PC-3 (cell line): ENCODE measurements at regions not wholly inside any gene's neighbourhood (a gene's known extent, or its start where the extent isn't known, plus 50 kb on each side); places are given as distances from the start of the nearest gene placed in this dataset.

ENCODE experiments used
- ATAC-seq: fragments of 200-7000 bp; cut with Tn5 transposase; 2 replicates; pipeline ENCODE4 v1.9.1; 2020; ENCODE audit warnings: mild to moderate bottlenecking, moderate library complexity
- BruUV-seq: library from RNA; stranded (reverse); fragments of 400-500 nt; replicated peaks from 2 replicates; lab custom pipeline; 2021; lab: Mats Ljungman, UMichigan
- CTCF ChIA-PET: fragments of 300-600 bp; sonication (Branson Sonifier 250); formaldehyde crosslinking; loops from one replicate; lab custom pipeline; 2022; ENCODE audit warnings: antibody characterized with exemption; lab: Charles Lee
- POLR2A ChIA-PET: fragments of 300-600 bp; sonication (Branson Sonifier 250); formaldehyde crosslinking; loops from one replicate; lab custom pipeline; 2022; ENCODE audit warnings: antibody characterized with exemption; ENCODE audit not compliant: unreplicated experiment; lab: Charles Lee
- DNase-seq: peaks from one replicate; pipeline ENCODE4 v3.0.0-alpha.2; 2015
- H2AFZ ChIP-seq: fragments of 300-600 bp; sonication (generic); 2 replicates; pipeline ENCODE4 v1.6.0; 2016; ENCODE audit warnings: antibody characterized with exemption, low read length
- H3F3A ChIP-seq: fragments of 300-600 bp; sonication (generic); one replicate; pipeline ENCODE4 v1.6.0; 2017; ENCODE audit warnings: antibody characterized with exemption, low read length, control low read depth, mild to moderate bottlenecking; ENCODE audit not compliant: unreplicated experiment
- H3K27ac ChIP-seq: fragments of 300-600 bp; sonication (generic); 2 replicates; pipeline ENCODE4 v1.5.1; 2016; ENCODE audit warnings: mild to moderate bottlenecking, low read length
- H3K27me3 ChIP-seq: fragments of 300-600 bp; sonication (generic); 2 replicates; pipeline ENCODE4 v1.6.1; 2016; ENCODE audit warnings: low read length, mixed read lengths
- H3K36me3 ChIP-seq: fragments of 300-600 bp; sonication (generic); 2 replicates; pipeline ENCODE4 v1.6.1; 2016; ENCODE audit warnings: low read depth, mixed run types, low read length, mixed read lengths
- H3K4me1 ChIP-seq: fragments of 300-600 bp; sonication (generic); 2 replicates; pipeline ENCODE4 v1.5.1; 2016; ENCODE audit warnings: low read length; ENCODE audit not compliant: insufficient read depth
- H3K4me2 ChIP-seq: fragments of 300-600 bp; sonication (generic); 2 replicates; pipeline ENCODE4 v1.6.0; 2016; ENCODE audit warnings: low read length
- H3K4me3 ChIP-seq: fragments of 300-600 bp; sonication (generic); 2 replicates; pipeline ENCODE4 v1.5.1; 2016; ENCODE audit warnings: mild to moderate bottlenecking, low read length, mixed read lengths
- H3K79me2 ChIP-seq: fragments of 300-600 bp; sonication (generic); 2 replicates; pipeline ENCODE4 v1.6.1; 2017; ENCODE audit warnings: low read length, mixed read lengths
- H3K9ac ChIP-seq: fragments of 300-600 bp; sonication (generic); 2 replicates; pipeline ENCODE4 v1.6.0; 2016; ENCODE audit warnings: mild to moderate bottlenecking, low read length
- H3K9me2 ChIP-seq: fragments of 300-600 bp; sonication (generic); replicated peaks from 2 replicates; pipeline ENCODE4 v1.6.1; 2016; ENCODE audit warnings: mixed run types, low read length, mixed read lengths
- H3K9me3 ChIP-seq: fragments of 300-600 bp; sonication (generic); 2 replicates; pipeline ENCODE4 v1.6.1; 2016; ENCODE audit warnings: low read length, mixed read lengths
- H4K20me1 ChIP-seq: fragments of 300-600 bp; sonication (generic); 2 replicates; pipeline ENCODE4 v1.6.1; 2016; ENCODE audit warnings: low read length, mixed read lengths
- EZH2 ChIP-seq: fragments of 300-600 bp; sonication (generic); IDR thresholded peaks from one replicate; pipeline ENCODE4 v1.6.1; 2017; ENCODE audit warnings: antibody characterized with exemption, mild to moderate bottlenecking, low read length; ENCODE audit not compliant: unreplicated experiment
- EZH2phosphoT487 ChIP-seq: fragments of 300-600 bp; sonication (generic); IDR thresholded peaks from 2 replicates; pipeline ENCODE4 v1.6.1; 2018; ENCODE audit warnings: mild to moderate bottlenecking, antibody characterized with exemption, low read length, borderline replicate concordance
- intact Hi-C: fragments of 100-400 bp; cut with micrococcal nuclease; formaldehyde crosslinking; loops from 2 replicates; pipeline ENCODE4 v1.9.0; 2023
- TF ChIP-seq, protein P1 (sequence below): fragments of 300-600 bp; sonication (generic); conservative IDR thresholded peaks from 2 replicates; pipeline ENCODE4 v1.5.1; 2017; ENCODE audit warnings: antibody characterized with exemption, low read depth, mild to moderate bottlenecking, low read length

DNA sequence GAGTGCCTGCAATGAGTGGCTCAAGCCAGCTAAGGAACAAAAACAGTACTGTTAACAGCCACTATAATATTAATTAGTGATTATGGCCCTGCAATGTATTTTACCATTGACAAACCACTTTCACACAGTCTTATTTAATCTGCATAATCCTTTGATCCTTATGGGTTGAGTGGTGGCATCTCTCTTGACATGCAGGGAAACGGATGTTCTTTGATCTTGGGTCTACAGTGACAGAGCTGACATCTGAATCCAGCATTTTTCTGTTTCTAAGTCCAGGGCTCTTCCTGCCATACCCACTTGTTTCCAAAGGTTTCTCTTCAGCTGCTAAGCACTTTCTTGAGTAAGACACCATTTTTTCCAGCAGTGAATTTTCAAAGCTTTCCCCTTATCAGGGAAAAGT, 277.7 kb upstream of the ROPN1 start:
- Histone ChIP-seq H2AFZ (no peak overlapping the region), H4K20me1 (no peaks in the 10 kb centered on the region), H3K4me1 (peaks cover 9% of the 10 kb centered on the region), H3K79me2 (no peaks in the 10 kb centered on the region), H3K9me2 (no peaks in the 10 kb centered on the region), H3K4me2 (no peak overlapping the region), H3K9ac (no peak overlapping the region), H3K36me3 (no peaks in the 10 kb centered on the region), H3K9me3 (no peaks in the 10 kb centered on the region), H3K27ac (no peak overlapping the region), H3F3A (no peaks in the 10 kb centered on the region), H3K4me3 (no peak overlapping the region), H3K27me3 (no peaks in the 10 kb centered on the region)
- ChIA-PET POLR2A (no interaction called here), CTCF (no interaction called here)
- intact Hi-C loops = no loop called here
- BruUV-seq = no TSS peak
- ATAC-seq = no peak
- TF ChIP-seq, protein P1, sequence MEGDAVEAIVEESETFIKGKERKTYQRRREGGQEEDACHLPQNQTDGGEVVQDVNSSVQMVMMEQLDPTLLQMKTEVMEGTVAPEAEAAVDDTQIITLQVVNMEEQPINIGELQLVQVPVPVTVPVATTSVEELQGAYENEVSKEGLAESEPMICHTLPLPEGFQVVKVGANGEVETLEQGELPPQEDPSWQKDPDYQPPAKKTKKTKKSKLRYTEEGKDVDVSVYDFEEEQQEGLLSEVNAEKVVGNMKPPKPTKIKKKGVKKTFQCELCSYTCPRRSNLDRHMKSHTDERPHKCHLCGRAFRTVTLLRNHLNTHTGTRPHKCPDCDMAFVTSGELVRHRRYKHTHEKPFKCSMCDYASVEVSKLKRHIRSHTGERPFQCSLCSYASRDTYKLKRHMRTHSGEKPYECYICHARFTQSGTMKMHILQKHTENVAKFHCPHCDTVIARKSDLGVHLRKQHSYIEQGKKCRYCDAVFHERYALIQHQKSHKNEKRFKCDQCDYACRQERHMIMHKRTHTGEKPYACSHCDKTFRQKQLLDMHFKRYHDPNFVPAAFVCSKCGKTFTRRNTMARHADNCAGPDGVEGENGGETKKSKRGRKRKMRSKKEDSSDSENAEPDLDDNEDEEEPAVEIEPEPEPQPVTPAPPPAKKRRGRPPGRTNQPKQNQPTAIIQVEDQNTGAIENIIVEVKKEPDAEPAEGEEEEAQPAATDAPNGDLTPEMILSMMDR = no peak
- TF ChIP-seq EZH2phosphoT487 = no peak
- TF ChIP-seq EZH2 = no peak
- no peak for DNase-seq

DNA sequence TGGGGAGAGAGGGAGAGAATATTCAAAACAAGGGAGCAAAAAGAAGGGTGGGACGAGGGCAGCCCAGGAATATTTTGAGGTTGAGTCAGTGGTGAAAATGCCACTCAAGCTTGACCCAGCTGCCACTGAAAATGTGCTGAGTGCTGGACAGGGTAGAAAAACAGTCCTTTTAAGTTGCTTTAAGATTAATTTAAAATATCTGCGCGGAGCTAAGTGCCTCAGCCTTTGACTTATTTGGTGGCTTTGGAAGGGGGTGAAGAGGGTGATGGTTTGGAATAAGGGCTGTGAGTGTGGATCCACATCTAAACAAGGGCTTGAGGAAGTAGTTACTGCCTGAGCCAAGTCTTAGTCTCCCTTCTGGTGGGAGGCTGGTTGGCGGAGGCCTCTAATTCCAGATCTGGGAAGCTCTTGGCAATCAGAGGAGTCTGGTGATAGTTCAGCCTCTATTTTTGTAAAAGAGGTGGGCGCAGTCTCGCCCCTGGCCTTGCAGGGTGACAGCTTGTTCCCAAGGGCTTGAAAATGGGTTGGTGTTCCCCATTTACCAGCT, 280.8 kb upstream of the ROPN1 start:
- CTCF ChIA-PET = no interaction called here
- no peak overlapping the region for H3K4me2 ChIP-seq

DNA sequence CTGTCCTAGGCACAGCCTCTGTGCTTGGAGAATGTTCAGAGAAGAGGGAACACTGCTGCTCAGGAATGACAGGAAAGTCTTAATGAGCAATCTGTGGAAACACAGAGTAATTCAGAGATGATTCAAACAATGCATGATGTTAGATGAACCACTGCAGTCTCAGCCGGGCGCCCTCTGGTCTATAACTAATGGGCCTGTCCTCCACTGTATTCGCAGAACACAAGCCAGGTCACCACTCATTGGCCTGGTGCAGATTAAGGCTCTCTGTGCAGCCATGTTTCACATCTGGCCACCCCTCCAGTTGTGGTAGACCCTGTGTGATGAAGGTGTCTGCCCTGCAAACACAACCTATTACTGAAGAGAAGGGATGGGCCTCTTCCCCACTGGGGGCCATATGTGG, 281.7 kb upstream of the ROPN1 start:
- TF ChIP-seq EZH2phosphoT487 (no peak), EZH2 (no peak)
- TF ChIP-seq, protein P1 = no peak
- Histone ChIP-seq H3K9me3 (no peaks in the 10 kb centered on the region), H3K9me2 (no peaks in the 10 kb centered on the region), H3F3A (no peaks in the 10 kb centered on the region), H4K20me1 (no peaks in the 10 kb centered on the region), H3K27me3 (no peaks in the 10 kb centered on the region), H3K9ac (no peak overlapping the region), H3K36me3 (no peaks in the 10 kb centered on the region), H2AFZ (no peak overlapping the region), H3K4me1 (no peaks in the 10 kb centered on the region), H3K4me2 (no peak overlapping the region), H3K4me3 (no peak overlapping the region), H3K27ac (no peak overlapping the region), H3K79me2 (no peaks in the 10 kb centered on the region)
- DNase-seq (no peak), ATAC-seq (no peak)
- CTCF ChIA-PET = no interaction called here
- intact Hi-C loops = no loop called here
- POLR2A ChIA-PET = no interaction called here
- no TSS peak for BruUV-seq

More for the DNA sequence above, 280.8 kb upstream of the ROPN1 start:
- no peaks in the 10 kb centered on the region for H4K20me1 ChIP-seq
- H3K27ac ChIP-seq = no peak overlapping the region
- ATAC-seq (no peak; the same call in 1 of the 2 replicates), DNase-seq (peak; percentile 20)
- H3K36me3 ChIP-seq = no peaks in the 10 kb centered on the region
- POLR2A ChIA-PET = no interaction called here
- no peaks in the 10 kb centered on the region for H3K9me3 ChIP-seq
- TF ChIP-seq EZH2 = no peak
- TF ChIP-seq EZH2phosphoT487 = no peak
- TF ChIP-seq, protein P1 = no peak
- no peak overlapping the region for H2AFZ ChIP-seq
- H3K9me2 ChIP-seq = no peaks in the 10 kb centered on the region
- H3F3A ChIP-seq = no peaks in the 10 kb centered on the region
- H3K4me3 ChIP-seq = no peak overlapping the region
- H3K79me2 ChIP-seq = no peaks in the 10 kb centered on the region
- no peaks in the 10 kb centered on the region for H3K4me1 ChIP-seq
- no peaks in the 10 kb centered on the region for H3K27me3 ChIP-seq
- intact Hi-C loops = no loop called here
- H3K9ac ChIP-seq = no peak overlapping the region
- BruUV-seq = no TSS peak
